ENCODE measurements at regions not wholly inside any gene's neighbourhood (a gene's known extent, or its start where the extent isn't known, plus 50 kb on each side); places are given as distances from the start of the nearest gene placed in this dataset.

- ATAC-seq (ENCODE audit: insufficient number of reproducible peaks, low FRiP score, low read depth) (no peak), DNase-seq (ENCODE audit: low spot score) (no peak)
- H3K36me3 ChIP-seq = no peaks in the 10 kb centered on the region
- no peaks in the 10 kb centered on the region for H3K9me3 ChIP-seq
- H3K4me3 ChIP-seq = no peak overlapping the region
- no peaks in the 10 kb centered on the region for H3K27me3 ChIP-seq (replicated peaks; ENCODE audit: insufficient read depth)
- no peak overlapping the region for H3K27ac ChIP-seq
- H3K4me1 ChIP-seq (ENCODE audit: control insufficient read depth in 1 of 2, low read depth in 2 of 2) = no peaks in the 10 kb centered on the region
- TF ChIP-seq CTCF (IDR thresholded peaks at IDR 0.05) = no peak
These were observed 57.2 kb upstream of the MAML3 start for GRCh38 chr4:140211161-140211560.

GRCh38 chr4:140208921-140209320 lies 54.9 kb upstream of the MAML3 start:
- H3K4me3 ChIP-seq = no peak overlapping the region
- H3K36me3 ChIP-seq = no peaks in the 10 kb centered on the region
- no peaks in the 10 kb centered on the region for H3K4me1 ChIP-seq (ENCODE audit: control insufficient read depth in 1 of 2, low read depth in 2 of 2)
- no peak for DNase-seq (ENCODE audit: low spot score)
- no peak for ATAC-seq (ENCODE audit: insufficient number of reproducible peaks, low FRiP score, low read depth)
- H3K9me3 ChIP-seq = no peaks in the 10 kb centered on the region
- H3K27ac ChIP-seq = no peak overlapping the region
- H3K27me3 ChIP-seq (replicated peaks; ENCODE audit: insufficient read depth) = no peaks in the 10 kb centered on the region
- TF ChIP-seq CTCF (IDR thresholded peaks at IDR 0.05) = no peak
